Activated CD4-positive, alpha-beta T cell treated with anti-CD3 and anti-CD28 coated beads, Interleukin-2, Interleukin-4, amounts not matched to agents 100 ng/mL and 50 ng/mL, durations not matched to agents 16 hours and 8 hours (primary cell): ENCODE measurements at regions not wholly inside any gene's neighbourhood (a gene's known extent, or its start where the extent isn't known, plus 50 kb on each side); places are given as distances from the start of the nearest gene placed in this dataset.
A peak's percentile ranks its signal among the peaks of the same experiment; 100 is the strongest.
"Not testable (repeated sequence)": the region's sequence is repeated elsewhere in the genome, so short reads cannot be mapped to it uniquely, and the experiment has no call there.

Experiments used
- DNase-seq: peaks from one replicate; pipeline ENCODE4 v3.0.0-alpha.2; 2020; ENCODE audit warnings: low spot score

DNA sequence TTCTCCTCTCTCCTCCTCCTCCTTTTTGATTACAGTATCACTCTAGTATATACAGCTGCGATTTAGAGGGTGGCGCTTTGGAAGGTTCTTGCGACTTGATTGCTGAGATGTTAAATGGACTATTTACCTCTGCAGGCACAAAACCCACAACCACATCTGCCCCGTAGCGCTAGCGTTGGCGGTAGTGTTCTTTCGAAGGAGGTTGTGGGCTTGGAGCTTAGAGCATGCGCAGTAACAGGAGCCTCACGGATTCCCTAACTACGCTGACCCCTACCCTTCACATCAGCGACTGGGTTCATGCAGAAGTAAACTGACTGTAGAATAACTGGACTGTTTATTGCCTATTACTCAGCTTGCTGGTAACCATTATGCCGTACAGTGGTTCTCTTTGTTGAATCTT lies 58.0 kb downstream of the CGGBP1 start:
- DNase-seq = peak; percentile 24

DNA sequence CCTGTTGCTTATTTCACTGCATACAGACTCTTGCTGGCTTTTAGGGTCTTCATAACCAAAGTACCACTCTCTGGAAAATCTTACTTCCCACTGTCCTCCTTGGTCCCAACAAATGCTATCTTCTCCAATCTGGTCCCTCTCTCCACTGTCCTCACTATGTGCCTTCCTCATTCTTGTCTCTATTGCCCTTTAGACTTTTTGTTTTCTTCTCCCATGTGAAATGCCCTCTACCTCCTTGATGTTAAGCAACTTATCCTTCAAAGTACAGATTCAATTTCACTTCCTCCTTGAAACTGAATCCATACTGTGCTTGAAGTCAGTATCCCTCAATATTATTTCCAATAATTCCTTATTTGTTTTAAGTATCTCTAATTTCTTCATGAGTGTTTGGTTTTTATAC lies 60.8 kb downstream of the CGGBP1 start:
- DNase-seq = no peak

DNA sequence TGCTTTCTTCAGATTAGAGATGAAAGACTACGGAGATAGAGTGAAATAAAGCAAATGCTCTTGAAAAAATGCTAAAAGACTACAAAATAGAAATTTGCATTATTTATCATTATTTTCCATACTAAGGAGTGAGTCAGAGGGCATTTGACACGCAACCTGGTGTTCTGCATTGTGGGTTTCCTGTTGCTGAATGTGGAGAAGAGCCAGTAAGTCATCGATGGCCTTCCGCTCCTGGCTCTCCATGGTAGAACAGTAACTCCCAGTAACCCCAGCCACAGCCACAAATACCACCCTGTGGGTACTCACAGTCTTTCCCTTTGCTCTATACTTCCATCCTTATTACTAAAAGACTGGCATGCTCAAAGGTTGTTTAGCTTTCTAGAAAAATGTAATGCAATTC lies 61.5 kb downstream of the CGGBP1 start:
- DNase-seq = peak; percentile 69

DNA sequence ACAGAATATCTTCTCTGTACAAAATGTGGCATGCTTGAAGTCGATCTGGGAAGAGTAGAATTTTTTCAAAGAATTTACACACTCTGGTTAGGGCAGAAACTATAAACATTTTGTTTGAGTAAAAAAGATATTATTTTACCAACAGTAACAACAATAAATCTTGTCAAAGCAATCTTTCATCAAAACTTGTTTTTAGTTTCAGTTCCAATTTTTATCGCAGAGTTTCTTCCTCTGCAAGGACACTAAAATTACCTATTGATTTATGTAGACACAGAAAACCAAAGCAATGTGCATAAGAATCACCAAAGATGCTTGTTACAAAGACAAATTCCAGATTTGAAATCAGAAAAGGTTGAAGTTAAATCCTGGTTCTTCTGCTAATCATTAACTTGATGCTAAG lies 61.9 kb downstream of the CGGBP1 start:
- no peak for DNase-seq

DNA sequence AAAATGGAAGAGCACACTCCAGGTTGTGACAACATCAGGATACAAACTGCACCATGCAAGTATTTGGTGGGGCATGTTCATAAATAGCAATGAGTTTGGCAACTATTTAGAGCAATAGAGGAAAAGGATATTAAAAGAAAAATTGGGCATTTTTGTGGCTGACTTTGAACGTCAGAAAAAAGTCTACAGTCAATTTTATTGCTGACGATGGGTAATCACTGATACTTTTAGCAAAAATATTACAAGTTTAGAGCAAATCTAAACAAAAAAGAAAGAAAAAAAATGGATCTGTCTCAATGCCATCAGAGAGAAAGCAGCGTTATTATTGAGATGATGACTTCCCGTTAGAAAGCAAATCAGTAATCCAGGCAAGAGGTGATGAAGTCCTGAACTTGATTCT lies 65.2 kb downstream of the CGGBP1 start:
- DNase-seq = no peak

DNA sequence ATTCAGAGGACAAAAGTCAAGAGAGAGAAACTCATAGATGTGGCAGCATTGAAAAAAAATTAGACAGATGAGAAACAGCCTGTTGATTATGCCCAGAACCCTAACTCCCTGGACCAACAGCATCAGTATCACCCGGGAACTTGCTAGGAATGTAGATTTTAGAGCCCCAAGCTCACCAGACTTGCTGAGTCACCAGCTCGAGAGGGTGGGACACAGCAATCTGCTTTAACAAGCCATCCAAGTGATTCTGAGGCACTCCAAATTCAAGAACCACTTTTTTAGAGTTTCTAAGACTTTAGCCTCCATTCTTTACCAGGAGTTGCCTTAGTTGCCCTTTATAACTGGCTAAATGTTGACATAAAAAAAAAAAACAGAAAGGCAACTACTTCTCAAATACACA lies 70.9 kb downstream of the CGGBP1 start:
- DNase-seq = no peak

DNA sequence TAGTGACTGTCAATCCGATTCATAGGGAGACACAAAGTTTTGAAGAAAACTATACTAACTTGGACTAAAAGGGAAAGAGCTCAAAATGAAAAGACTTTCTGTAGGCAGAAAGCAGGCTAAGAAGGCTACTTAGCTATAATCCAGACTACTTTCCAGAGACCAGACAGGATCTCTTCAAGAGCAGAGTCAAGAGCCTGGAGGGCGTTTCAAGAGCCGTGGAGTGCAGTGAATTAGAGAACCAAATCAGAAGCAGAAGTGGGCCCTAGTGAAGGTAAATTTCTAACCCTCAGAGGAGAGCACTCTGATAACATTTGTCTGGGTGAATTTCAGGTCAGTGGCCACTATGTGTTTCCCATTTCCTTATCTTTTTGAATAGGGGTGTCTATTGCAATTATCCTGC lies 76.4 kb downstream of the CGGBP1 start:
- no peak for DNase-seq

DNA sequence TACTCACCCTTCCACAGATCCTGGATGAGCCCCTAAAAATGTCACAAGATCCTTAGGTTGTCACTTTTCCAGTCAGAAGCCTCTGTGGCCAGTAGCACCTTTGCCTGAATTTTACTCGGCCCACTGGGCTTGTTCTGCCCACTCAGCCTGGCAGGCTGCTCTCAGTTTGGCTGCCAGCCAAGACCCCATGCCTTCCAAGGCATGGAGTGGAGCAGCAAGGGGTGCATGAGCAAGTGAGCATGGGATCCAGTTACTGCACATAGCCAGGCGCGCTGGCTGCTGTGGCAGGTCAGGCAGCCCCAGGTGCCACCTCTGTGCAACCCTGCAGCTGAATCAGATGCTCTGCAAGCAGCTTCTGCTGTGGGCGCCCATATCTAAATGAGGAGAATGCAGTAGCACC lies 79.3 kb downstream of the CGGBP1 start:
- DNase-seq = no peak

DNA sequence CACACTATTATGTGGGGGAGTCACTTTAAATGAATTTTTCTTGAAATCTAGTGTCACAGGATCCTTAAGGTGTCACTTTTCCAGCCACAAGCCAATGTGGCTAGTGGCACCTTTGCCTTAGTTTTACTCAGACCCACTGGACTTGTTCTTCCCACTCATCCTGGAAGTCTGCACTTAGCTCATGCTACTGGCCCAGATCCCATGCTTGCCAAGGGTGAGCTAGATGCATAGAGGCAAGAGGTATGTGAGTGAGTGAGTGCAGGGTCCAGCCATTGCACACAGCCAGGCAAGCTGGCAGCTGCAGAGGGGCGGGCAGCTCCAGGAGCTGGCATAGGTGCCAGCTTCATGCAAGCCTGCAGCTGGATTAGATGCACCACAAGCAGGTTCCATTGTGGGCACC lies 81.0 kb downstream of the CGGBP1 start:
- DNase-seq = no peak

DNA sequence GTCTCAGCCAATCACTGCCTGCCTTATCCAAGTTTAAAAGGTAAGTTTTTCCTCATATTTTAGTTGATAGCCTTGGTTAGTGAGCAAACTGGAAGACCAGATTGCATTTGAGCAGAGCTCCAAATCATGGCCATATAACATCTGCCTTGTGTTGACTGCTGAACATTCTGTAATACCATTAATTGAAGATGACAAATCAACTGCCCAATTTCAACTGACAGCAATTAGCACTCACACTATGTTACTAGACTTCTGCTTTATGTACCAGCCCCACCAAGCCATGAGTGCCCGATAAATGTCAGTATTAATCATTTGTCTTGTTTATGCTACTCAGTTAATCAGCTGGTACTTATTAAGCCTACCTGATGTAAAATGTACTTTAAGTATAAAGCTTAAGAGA lies 83.1 kb downstream of the CGGBP1 start:
- no peak for DNase-seq

DNA sequence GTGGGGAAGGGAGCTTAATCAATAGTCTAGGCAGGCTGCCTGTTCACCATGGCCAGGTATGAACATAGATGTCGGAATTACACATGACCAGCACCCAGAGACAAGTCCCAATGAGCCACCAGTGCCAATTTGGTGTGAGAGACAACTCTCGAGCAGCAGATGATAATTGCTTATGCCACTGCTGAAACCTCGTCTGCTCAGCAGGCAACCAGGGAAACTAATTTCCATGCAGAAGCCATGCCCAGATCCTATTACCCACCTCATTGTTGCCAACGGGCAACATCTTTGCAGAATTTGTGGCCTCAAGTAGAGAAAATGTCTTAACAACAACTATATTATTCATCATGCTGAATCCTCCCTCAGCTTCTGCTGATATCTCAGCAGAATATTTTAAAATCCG lies 84.9 kb downstream of the CGGBP1 start:
- DNase-seq = no peak

DNA sequence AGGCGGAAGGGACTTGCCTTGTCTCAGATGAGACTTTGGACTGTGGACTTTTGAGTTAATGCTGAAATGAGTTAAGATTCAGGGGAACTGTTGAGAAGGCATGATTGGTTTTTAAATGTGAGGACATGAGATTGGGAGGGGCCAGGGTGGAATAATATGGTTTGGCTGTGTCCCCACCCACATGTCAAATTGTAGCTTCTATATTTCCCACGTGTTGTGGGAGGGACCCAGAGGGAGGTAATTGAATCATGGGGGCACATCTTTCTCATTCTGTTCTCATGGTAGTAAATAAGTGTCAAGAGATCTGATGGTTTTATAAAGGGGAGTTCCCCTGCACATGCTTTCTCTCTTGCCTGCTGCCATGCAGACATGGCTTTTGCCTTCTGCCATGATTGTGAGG lies 89.2 kb downstream of the CGGBP1 start:
- no peak for DNase-seq

DNA sequence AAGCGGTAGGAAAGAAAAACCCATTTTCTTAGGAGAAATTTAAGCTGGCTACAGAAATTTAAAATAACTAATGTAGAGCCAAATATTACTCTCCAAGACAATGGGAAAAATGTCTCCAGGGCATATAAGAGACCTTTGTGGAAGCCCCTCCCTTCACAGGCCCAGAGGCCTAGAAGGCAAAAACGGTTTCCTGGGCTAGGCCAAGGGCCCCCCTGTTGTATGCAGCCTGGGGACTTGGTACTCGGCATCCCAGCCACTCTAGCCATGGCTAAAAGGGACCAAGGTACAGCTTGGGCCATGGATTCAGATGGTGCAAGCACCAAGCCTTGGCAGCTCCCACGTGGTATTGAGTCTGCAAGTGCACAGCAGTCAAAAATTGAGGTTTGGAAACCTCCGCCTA lies 90.1 kb downstream of the CGGBP1 start:
- no peak for DNase-seq

DNA sequence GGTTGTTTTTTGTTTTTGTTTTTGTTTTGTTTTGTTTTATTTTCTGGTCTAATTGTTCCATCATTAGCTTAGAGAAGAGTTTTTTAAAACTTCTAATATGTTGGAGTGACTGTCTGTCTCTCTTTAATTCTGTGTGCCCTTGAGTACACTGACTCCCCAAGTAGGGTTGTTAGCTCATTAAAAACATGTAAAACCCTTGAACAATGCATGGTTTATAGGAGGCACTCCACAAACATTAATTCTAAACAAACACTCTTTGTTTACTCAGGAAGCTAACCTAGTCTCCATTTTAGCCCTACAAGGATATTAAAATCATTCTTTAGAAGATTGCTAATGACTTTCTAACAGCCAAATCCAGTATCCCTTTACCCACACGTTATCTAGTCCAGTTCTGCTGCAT lies 100.5 kb downstream of the CGGBP1 start:
- no peak for DNase-seq

DNA sequence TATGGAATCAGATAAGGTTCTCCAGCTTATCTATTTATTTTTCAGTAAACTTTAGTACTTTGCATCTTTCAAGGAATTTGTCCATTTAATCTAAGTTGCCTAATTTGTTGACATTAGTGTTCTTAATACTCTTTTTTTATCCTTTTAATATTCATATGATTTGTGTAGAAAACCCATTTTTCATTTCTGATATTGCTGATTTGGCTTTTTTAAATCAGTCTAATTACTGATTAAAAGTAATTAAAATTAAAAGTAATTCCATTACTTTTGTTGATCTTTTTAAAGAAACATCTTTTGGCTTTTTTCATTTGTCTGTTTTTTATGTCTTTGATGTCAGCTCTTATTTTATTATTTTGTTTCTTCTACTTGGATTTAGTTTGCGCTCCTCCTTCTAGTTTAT lies 101.2 kb downstream of the CGGBP1 start:
- no peak for DNase-seq

DNA sequence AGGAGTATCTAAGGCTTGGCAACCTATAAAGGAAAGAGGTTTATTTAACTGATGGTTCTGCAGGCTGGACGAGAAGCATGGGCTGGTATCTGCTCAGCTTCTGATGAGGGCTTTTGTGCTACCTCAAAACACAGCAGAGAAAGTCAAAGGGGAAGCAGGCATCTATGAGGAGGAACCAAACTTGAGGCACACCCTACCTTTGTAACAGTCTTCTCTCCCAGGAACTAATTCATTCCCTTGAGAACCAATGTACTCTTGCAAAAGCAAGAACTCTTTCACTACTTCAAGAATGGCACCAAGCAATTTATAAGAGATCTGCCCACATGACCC lies 109.0 kb downstream of the CGGBP1 start:
- no peak for DNase-seq

DNA sequence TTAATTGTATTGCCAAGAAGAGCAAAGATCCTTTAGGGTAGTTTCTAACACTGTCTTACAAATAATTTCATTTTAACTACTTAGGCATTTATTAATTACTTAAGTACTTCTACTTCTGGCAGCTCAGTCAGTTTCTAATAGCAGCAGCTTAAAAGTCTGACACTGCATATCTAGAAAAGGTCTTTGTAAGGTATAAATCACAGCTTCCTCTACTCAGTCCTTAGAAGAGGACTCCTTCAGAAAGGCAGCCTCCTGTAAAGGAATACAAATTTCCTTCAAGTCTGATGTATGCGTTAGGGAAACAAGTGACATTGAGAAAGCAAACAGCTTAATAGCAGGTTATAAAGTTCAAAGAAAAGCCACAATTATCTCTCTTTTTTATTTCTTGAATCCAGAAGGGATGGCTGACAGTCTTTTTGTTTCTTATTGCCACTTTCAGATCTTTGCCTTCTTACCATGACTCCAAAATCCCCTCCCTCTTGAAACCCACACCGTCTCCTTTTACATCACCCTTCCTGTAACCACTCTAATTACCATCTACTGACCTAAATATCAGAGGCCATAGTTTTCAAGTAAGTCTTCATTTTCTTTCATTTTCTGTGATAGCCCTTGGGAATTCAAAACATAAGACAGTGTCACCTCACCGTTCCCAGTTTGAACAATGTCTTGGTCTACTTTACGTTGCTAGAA lies 109.5 kb downstream of the CGGBP1 start:
- no peak for DNase-seq

DNA sequence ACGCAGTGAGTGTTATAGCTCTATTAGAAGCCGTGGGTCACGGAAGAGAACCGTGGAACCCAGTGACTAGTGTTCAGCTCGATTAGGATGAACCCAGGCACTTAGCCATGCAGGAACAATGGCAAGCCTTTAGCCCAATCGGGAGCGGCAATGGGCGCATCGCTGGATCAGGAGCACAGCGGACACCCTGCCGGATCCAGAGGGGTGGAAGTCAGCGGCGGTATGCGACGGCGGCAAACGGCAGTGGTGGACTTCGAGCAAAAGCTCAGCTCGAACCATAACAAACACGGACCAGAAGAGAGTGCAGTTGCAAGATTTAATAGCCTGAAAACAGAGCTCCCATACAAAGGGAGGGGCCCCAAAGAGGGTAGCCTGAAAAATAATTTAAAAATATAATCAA lies 112.8 kb downstream of the CGGBP1 start:
- not testable (repeated sequence) for DNase-seq

DNA sequence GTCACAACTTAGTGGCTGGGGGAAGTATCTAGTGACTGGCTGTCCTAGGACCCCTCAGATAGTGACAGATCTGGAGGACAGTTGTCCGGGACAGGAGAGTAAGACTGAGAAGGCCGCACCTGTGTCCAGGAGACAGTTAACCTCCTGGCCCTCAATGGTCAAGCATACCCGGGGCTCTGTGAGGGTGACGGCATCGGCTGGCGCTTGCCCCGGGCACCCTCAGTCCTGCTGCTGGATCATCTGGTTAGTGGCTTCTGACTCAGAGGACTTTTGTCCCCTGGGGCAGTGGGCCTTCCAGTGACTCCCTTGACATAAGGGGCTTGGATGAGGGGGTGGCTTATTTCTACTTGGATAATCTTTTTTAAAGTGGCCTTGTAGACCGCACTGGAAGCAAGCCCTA lies 116.5 kb downstream of the CGGBP1 start:
- not testable (repeated sequence) for DNase-seq

DNA sequence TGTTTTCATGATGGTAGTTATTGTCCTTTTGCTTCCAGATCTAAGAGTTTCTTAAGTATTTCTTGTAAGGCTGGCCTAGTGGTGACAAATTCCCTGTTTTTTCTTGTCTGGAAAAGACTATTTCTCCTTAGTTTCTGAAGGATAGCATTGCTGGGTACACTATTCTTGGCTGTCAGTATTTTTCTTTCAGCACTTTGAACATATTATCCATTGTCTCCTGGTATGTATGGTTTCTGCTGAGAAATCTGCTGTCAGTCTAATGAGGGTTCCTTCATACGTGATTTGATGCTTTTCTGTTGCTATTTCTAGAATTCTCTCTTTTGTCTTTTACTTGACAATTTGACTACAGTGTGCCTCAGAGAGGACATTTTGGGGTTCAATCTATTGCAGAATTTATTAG lies 134.3 kb downstream of the CGGBP1 start:
- DNase-seq = no peak

DNA sequence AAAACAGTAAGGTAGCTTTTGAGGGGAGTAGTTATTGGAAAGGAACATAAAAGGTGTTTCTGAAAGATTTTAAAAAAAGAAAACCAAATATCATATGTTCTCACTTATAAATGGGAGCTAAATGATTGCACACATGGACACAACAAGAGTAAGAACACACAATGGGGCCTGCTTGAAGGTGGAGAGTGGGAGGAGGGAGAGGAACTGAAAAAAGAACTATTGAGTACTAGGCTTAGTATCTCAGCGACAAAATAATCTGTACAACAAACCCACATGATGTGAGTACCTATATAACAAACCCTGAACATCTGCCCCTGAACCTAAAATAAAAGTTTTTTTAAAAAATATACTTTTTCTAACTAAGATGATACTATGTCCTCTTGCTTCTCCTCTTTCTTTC lies 138.3 kb downstream of the CGGBP1 start:
- DNase-seq = no peak

DNA sequence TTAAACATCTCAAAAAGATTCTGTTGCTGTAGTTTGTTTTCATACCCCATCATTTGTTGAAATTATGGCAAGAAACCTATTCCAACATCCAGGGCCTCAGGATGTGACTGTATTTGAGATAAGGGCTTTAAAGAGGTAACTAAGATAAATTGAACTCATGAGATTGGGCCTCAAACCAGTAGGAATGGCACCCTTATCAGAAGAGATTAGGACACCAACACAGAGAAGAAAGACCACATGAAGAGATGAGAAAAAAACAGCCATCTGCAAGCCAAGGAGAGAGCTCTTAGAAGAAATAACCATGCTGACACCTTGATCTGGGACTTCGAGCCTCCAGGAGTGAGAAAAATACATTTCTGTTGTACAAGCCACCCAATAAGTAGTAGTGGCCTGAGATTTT lies 157.7 kb downstream of the CGGBP1 start:
- no peak for DNase-seq

DNA sequence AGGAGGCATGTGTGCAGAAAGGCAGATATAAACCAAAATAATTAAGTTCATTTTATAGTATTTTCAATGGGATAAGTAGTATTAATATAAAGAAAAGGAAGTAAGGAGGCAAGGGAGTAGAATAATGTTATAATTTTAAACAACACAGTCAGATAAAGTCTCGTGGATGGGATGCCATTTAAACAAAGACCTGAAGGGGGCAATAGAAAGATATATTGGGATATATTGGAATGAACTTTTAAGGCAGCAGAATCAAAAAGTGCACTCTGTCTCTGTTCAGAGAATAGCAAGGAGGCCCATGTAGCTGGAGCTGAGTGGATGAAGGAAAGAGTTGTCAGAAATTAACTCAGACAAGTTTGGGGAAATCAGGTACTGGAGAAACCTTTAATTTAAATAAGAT lies 158.7 kb downstream of the CGGBP1 start:
- no peak for DNase-seq

DNA sequence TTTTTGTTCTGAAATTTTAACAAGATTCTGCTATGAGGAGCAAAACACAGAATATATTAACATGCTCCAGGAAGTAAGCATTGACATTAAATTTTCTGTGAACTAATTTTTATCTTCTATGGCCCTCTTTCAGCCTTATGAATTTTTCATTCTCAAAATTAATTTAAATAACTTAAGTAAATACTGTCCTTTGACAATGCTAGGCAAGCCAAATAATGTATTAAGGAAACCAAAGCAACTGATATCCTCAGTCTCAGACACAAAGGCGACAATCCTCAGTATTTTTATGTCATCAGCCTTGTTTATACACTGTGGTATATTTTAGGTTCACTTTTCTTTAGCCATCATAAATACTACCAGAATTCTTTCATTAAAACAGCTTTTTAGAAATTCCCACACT lies 159.8 kb downstream of the CGGBP1 start:
- DNase-seq = no peak

DNA sequence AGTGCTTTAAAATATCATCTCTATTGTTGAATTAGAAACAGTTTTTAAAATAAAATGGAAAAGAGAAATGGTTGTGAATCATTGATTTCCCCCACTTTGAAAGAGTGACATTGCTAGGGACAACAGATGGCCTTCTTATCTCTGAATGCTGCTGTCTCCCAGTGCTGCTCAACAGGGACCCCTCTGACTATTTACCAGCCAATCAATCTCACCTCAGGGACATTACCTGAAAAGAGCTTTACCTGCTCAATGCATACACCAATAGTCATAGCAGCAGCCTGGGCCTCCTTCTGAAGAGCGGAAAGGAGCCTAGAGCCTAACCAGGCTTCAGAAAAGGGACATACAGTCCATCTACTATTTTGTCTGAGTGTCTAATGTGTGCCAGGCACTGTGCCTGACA lies 162.8 kb downstream of the CGGBP1 start:
- DNase-seq = no peak
